ENCODE measurements at regions not wholly inside any gene's neighbourhood (a gene's known extent, or its start where the extent isn't known, plus 50 kb on each side); places are given as distances from the start of the nearest gene placed in this dataset.

DNA sequence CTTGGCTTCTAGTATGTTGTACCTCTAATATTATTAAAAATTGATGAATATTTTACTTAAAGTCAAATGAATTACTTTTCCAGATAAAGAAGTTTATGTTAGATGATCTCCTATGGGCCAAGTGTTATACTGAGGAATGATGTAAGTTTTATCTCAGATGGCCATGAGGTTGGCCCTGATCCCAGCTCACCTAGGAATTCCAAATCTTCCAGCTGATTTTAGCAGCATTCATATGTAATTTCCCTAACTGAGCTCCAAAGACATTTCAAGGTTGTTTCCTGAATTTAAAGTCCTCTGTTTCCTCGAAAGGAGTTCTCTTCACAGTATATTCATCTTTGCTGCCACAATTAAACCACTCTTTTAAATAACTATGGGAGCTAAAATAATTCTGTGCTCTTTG is 1670.4 kb upstream of the SPRY2 start:
- Histone ChIP-seq H3K9me3 (ENCODE audit: control insufficient read depth in 4 of 4, low read length in 3 of 4) (no peaks in the 10 kb centered on the region), H3K9ac (ENCODE audit: low read depth in 1 of 2, low read length in 2 of 2) (no peak overlapping the region), H3K27me3 (ENCODE audit: control insufficient read depth in 4 of 4, insufficient read depth in 4 of 4, low read length in 3 of 4) (no peaks in the 10 kb centered on the region), H3K4me3 (ENCODE audit: low read depth in 1 of 3, low read length in 3 of 3) (no peak overlapping the region), H3K4me1 (ENCODE audit: control insufficient read depth in 4 of 4, insufficient read depth in 4 of 4, low read length in 3 of 4) (no peaks in the 10 kb centered on the region), H3K27ac (ENCODE audit: low read depth in 1 of 2, low read length in 2 of 2) (no peak overlapping the region), H3K36me3 (ENCODE audit: control insufficient read depth in 4 of 4, insufficient read depth in 3 of 4, low read depth in 1 of 4, low read length in 3 of 4) (no peaks in the 10 kb centered on the region)
- WGBS = 52% methylated on average over 1 of the region's 1 CpG
- no peak for TF ChIP-seq GABPA (IDR thresholded peaks at IDR 0.05 in 1 of 2, conservative IDR thresholded peaks at IDR 0.05 in 1 of 2)
- TF ChIP-seq YY1 (IDR thresholded peaks at IDR 0.05) = no peak
- TF ChIP-seq FOXA2 (IDR thresholded peaks at IDR 0.05) = no peak
- TF ChIP-seq SP1 (IDR thresholded peaks at IDR 0.05) = no peak
- TF ChIP-seq HNF4G (IDR thresholded peaks at IDR 0.05) = no peak
- TF ChIP-seq RAD21 (IDR thresholded peaks at IDR 0.05) = no peak
- TF ChIP-seq JUND (IDR thresholded peaks at IDR 0.05) = no peak
- DNase-seq (ENCODE audit: low spot score) = no peak

DNA sequence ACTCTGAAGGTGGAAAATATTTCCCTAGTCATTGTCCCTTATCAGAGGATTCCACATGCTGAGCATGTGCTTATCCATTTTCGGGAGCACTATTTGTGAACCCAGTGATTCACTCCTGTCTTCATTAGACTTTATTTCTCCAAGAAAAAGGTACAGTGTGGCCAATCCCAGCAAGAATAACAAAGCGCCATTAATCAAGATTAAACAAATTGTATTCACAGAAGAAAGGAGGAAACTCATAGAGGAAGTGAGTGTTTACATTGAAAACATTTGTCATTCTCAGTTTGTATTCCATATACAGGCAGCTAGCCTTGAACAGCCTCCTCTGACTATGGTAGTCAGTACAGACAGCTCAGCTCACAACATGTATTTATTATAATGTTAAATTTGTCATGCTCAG is 1669.9 kb upstream of the SPRY2 start:
- H3K27me3 ChIP-seq (ENCODE audit: control insufficient read depth in 4 of 4, insufficient read depth in 4 of 4, low read length in 3 of 4) = no peaks in the 10 kb centered on the region
- H3K4me1 ChIP-seq (ENCODE audit: control insufficient read depth in 4 of 4, insufficient read depth in 4 of 4, low read length in 3 of 4) = no peaks in the 10 kb centered on the region
- TF ChIP-seq, protein P1, sequence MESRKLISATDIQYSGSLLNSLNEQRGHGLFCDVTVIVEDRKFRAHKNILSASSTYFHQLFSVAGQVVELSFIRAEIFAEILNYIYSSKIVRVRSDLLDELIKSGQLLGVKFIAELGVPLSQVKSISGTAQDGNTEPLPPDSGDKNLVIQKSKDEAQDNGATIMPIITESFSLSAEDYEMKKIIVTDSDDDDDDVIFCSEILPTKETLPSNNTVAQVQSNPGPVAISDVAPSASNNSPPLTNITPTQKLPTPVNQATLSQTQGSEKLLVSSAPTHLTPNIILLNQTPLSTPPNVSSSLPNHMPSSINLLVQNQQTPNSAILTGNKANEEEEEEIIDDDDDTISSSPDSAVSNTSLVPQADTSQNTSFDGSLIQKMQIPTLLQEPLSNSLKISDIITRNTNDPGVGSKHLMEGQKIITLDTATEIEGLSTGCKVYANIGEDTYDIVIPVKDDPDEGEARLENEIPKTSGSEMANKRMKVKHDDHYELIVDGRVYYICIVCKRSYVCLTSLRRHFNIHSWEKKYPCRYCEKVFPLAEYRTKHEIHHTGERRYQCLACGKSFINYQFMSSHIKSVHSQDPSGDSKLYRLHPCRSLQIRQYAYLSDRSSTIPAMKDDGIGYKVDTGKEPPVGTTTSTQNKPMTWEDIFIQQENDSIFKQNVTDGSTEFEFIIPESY (IDR thresholded peaks at IDR 0.05) = no peak
- TF ChIP-seq EGR1 (IDR thresholded peaks at IDR 0.05; ENCODE audit: low read depth in 2 of 2) = no peak
- TF ChIP-seq HNF4G (IDR thresholded peaks at IDR 0.05) = no peak
- TF ChIP-seq RAD21 (IDR thresholded peaks at IDR 0.05) = no peak
- no peak for TF ChIP-seq SP1 (IDR thresholded peaks at IDR 0.05)
- TF ChIP-seq YY1 (IDR thresholded peaks at IDR 0.05) = no peak
- no peak for TF ChIP-seq JUND (IDR thresholded peaks at IDR 0.05)
- TF ChIP-seq RXRA (IDR thresholded peaks at IDR 0.05) = no peak
- no peak for TF ChIP-seq GABPA (IDR thresholded peaks at IDR 0.05 in 1 of 2, conservative IDR thresholded peaks at IDR 0.05 in 1 of 2)
- TF ChIP-seq FOXA1 (IDR thresholded peaks at IDR 0.05) = no peak
- TF ChIP-seq, protein P2, sequence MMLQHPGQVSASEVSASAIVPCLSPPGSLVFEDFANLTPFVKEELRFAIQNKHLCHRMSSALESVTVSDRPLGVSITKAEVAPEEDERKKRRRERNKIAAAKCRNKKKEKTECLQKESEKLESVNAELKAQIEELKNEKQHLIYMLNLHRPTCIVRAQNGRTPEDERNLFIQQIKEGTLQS (IDR thresholded peaks at IDR 0.05) = no peak
- H3K27ac ChIP-seq (ENCODE audit: low read depth in 1 of 2, low read length in 2 of 2) = no peak overlapping the region
- whole genome bisulfite sequencing = 59% methylated on average over 2 of the region's 2 CpGs
- no peak for DNase-seq (ENCODE audit: low spot score)
- no peak overlapping the region for H3K4me3 ChIP-seq (ENCODE audit: low read depth in 1 of 3, low read length in 3 of 3)
- no peaks in the 10 kb centered on the region for H3K36me3 ChIP-seq (ENCODE audit: control insufficient read depth in 4 of 4, insufficient read depth in 3 of 4, low read depth in 1 of 4, low read length in 3 of 4)
- no peak overlapping the region for H3K9ac ChIP-seq (ENCODE audit: low read depth in 1 of 2, low read length in 2 of 2)
- H3K9me3 ChIP-seq (ENCODE audit: control insufficient read depth in 4 of 4, low read length in 3 of 4) = no peaks in the 10 kb centered on the region

DNA sequence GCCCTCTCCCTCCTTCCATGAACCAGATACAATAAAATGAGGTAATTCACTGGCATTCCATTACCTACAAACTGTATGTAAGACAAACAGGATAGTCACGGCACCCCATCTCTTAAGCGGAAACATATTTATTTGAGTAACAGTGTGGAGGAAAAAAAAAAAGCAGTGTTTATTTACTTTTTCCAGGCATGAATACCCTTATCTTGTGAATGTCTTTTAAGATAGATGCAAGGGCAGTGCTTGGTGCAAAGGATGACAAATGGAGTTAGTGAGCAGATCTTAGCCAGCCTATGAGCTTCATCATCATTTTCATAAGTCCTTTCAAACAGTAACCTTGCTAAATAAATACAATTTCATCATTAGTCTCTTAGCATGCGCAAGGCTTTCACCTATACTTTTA is 1661.8 kb upstream of the SPRY2 start:
- TF ChIP-seq EGR1 (IDR thresholded peaks at IDR 0.05; ENCODE audit: low read depth in 2 of 2) (no peak), YY1 (IDR thresholded peaks at IDR 0.05) (no peak), RAD21 (IDR thresholded peaks at IDR 0.05) (no peak), TAF1 (conservative IDR thresholded peaks at IDR 0.05) (no peak), HNF4A (conservative IDR thresholded peaks at IDR 0.05) (no peak), HNF4G (IDR thresholded peaks at IDR 0.05) (no peak)
- TF ChIP-seq, protein P3, sequence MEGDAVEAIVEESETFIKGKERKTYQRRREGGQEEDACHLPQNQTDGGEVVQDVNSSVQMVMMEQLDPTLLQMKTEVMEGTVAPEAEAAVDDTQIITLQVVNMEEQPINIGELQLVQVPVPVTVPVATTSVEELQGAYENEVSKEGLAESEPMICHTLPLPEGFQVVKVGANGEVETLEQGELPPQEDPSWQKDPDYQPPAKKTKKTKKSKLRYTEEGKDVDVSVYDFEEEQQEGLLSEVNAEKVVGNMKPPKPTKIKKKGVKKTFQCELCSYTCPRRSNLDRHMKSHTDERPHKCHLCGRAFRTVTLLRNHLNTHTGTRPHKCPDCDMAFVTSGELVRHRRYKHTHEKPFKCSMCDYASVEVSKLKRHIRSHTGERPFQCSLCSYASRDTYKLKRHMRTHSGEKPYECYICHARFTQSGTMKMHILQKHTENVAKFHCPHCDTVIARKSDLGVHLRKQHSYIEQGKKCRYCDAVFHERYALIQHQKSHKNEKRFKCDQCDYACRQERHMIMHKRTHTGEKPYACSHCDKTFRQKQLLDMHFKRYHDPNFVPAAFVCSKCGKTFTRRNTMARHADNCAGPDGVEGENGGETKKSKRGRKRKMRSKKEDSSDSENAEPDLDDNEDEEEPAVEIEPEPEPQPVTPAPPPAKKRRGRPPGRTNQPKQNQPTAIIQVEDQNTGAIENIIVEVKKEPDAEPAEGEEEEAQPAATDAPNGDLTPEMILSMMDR (IDR thresholded peaks at IDR 0.05; ENCODE audit: low read depth, low read length, missing input control) = no peak
- Histone ChIP-seq H3K9ac (ENCODE audit: low read depth in 1 of 2, low read length in 2 of 2) (no peak overlapping the region), H3K4me3 (ENCODE audit: low read depth in 1 of 3, low read length in 3 of 3) (no peak overlapping the region), H3K4me1 (ENCODE audit: control insufficient read depth in 4 of 4, insufficient read depth in 4 of 4, low read length in 3 of 4) (no peaks in the 10 kb centered on the region), H3K27ac (ENCODE audit: low read depth in 1 of 2, low read length in 2 of 2) (no peak overlapping the region), H3K9me3 (ENCODE audit: control insufficient read depth in 4 of 4, low read length in 3 of 4) (no peaks in the 10 kb centered on the region), H3K36me3 (ENCODE audit: control insufficient read depth in 4 of 4, insufficient read depth in 3 of 4, low read depth in 1 of 4, low read length in 3 of 4) (no peaks in the 10 kb centered on the region), H3K27me3 (ENCODE audit: control insufficient read depth in 4 of 4, insufficient read depth in 4 of 4, low read length in 3 of 4) (no peaks in the 10 kb centered on the region)
- DNase-seq (ENCODE audit: low spot score) = no peak
- 61% methylated on average over 3 of the region's 3 CpGs for WGBS
